ENCODE measurements at regions not wholly inside any gene's neighbourhood (a gene's known extent, or its start where the extent isn't known, plus 50 kb on each side); places are given as distances from the start of the nearest gene placed in this dataset.

GRCh38 chr16:86207350-86207749, 303.0 kb upstream of the FOXF1 start:
- no peak for TF ChIP-seq TAF1 (IDR thresholded peaks at IDR 0.05; ENCODE audit: borderline replicate concordance, low read depth, low read length)
- TF ChIP-seq POLR2A (IDR thresholded peaks at IDR 0.05; ENCODE audit: low read depth, low read length), result no peak
